ENCODE measurements at regions not wholly inside any gene's neighbourhood (a gene's known extent, or its start where the extent isn't known, plus 50 kb on each side); places are given as distances from the start of the nearest gene placed in this dataset.
"Not testable (repeated sequence)": the region's sequence is repeated elsewhere in the genome, so short reads cannot be mapped to it uniquely, and the experiment has no call there.

GRCh38 chr21:18834121-18834520 lies 430.5 kb upstream of the TMPRSS15 start:
- not testable (repeated sequence) for DNase-seq

- no peak for DNase-seq
Observed at GRCh38 chr21:18840239-18840638, 436.7 kb upstream of the TMPRSS15 start.

GRCh38 chr21:18857606-18858005 lies 454.0 kb upstream of the TMPRSS15 start:
- not testable (repeated sequence) for DNase-seq

GRCh38 chr21:18869104-18869503 lies 465.5 kb upstream of the TMPRSS15 start:
- no peak for DNase-seq

DNA sequence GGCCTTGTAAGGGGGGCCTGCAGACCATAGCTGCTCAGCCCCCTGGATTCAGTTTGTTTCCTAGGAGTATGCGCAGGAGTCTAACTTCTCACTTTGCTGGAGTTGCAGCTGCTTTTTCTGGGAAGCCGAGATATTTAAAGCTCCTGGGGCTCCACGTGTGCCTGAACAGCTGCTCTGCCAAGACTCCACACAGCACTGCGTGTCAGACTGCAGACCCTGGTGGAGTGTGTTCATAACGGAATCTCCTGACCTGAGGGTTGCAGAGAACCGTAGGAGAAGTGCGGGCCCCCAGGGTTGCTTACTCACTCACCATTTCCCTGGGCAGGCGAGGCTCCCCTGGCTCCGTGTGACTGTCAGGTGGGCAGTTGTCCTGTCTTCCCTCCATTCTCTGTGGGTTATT lies 474.3 kb upstream of the TMPRSS15 start:
- DNase-seq: no peak

DNA sequence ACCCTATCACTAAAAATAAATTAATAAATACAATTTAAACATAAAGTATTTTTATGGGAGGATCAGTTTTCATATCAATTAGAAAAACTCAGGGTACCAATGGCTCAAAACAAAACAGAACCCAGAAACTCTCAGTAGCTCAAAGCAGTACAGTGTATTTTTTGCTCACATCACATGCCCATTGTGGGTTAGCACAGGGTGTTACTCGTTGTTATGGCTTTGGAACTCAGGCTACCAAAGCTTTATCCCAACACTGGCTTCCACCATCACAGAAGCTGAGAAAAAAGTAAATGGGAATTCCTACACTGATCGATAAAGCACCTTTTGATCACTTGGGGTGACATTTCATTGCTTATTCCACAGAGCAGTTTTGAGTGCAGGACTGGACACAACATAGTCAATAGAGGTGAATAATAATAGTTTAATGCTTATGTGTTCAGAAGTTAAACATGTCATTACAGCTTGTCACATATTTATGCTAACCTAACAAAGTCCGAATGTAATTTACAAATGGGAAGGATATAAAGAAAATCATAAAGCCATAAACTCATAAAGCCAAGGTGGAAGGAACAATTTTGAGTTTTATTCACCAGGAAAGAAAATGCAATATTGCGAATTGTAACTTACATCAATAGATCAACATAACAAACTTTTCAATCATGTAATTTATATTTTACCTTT lies 484.5 kb upstream of the TMPRSS15 start:
- no peak for DNase-seq

GRCh38 chr21:18893406-18893805 lies 489.8 kb upstream of the TMPRSS15 start:
- DNase-seq: no peak

DNA sequence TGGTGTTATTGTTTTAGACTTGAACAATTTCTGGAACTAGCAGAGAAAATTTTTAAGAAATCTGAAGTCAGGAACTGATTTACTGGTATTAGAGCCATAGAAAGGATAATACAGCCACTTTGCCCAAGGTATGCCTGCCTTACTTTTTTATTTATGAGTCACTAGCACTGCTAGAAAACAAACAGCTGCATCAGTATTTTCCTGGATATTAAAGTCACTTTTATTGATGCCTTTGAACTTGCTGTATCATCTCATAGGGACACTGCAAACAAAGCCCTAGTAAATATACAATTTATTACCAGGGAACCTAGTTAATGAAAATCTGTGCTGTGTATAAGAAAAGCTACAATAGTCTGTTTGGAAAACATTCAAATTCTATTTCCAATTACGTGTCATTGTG lies 490.8 kb upstream of the TMPRSS15 start:
- no peak for DNase-seq

DNA sequence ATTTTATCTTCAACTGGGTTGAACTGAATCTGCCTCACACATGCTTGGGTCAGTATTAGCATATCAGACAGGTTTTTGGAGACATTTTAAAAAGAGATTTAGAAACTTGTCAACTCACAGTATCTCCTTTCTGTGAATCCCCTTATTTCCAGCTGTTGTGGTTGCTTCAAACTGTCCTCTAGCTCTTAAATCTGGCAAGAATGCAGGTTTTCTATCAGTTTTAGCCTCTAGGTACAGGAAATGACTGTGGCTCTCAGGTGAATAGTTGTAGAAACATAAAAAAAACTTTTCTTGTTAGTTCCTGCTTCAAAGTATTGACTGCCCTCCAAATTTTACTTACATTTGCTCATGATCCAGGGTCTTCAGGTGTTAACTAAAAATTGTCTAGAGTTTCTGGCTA lies 495.7 kb upstream of the TMPRSS15 start:
- DNase-seq: no peak

DNA sequence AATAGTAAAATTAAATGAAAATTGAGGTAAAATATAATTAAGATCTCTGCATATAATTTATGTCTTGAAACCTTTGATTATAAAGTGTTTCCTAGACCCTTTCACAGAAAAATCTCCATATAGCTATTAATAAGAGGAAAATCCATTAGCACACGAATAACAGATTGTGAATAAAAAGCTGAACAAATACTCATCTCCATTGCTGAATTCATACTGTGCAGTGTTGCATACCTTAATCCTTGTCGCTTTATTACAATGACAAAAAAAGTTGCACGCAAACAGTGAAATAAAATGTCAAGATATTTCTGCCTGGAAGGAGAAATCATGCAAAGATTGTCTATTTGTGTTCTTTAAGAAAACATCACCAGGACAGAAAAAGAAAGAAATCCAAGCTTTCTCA lies 499.1 kb upstream of the TMPRSS15 start:
- DNase-seq: no peak

DNA sequence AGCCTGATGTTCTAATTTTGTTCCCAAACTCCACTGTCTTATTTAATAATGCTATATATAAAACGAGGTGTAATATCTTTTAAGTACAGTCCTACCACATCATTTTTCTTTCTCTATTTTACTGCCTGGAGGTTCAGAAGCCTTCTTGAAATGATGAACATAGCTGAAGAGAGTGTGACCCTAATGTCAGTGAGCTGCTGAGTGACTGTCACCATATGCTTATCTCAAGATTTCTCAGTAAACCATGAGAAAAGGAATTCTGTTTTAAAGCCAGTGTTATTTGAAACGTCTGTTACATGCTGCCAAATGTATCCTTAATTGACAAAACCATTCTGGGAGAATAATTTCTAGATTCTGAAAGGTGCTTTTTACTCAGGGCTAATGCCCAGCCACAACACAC lies 503.5 kb upstream of the TMPRSS15 start:
- no peak for DNase-seq

DNA sequence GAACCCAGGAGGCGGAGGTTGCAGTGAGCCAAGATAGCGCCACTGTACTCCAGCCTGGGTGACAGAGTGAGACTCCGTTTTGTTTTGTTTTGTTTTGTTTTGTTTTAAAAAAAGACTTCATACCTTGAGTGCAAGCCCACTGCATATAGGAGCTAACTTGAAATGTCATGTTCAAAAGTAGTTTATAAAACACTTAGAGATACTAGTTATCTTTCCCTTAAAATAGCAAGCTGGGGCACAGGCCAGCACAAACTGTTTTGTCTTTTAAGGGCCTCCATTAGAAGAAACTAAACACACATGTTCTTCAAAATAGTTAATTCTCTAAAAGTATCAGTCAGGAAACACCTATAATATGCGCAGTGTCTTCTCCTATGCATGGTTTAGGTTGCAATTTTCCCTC lies 505.1 kb upstream of the TMPRSS15 start:
- DNase-seq: no peak

GRCh38 chr21:18913914-18914313 lies 510.3 kb upstream of the TMPRSS15 start:
- DNase-seq: no peak

- DNase-seq: no peak
Observed at GRCh38 chr21:18914570-18914969, 511.0 kb upstream of the TMPRSS15 start.

- DNase-seq: no peak
Observed at GRCh38 chr21:18917622-18918021, 514.0 kb upstream of the TMPRSS15 start.

- no peak for DNase-seq
Observed at GRCh38 chr21:18931237-18931636, 527.7 kb upstream of the TMPRSS15 start.

DNA sequence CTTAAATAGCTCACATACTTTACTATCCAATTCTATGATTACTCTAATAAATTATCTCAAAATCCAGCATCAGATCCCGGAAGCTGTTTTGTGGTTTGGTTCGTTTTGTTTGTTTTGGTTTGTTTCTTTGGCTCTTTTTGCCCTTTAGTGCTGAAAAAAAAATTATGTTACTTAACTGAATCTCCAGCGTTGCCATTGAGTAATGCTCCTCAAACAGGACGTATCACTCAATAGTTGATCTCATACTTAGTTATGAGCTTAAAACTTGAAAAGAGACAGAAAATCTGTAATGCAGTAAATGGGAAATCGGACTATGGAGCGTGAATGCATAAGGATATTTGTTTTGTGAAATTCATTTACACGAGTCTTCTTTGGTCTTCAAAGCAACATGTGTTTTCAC lies 533.8 kb upstream of the TMPRSS15 start:
- DNase-seq: no peak

GRCh38 chr21:18940791-18941190 lies 537.2 kb upstream of the TMPRSS15 start:
- DNase-seq: no peak

- DNase-seq: no peak
Observed at GRCh38 chr21:18950045-18950740, 546.6 kb upstream of the TMPRSS15 start.

DNA sequence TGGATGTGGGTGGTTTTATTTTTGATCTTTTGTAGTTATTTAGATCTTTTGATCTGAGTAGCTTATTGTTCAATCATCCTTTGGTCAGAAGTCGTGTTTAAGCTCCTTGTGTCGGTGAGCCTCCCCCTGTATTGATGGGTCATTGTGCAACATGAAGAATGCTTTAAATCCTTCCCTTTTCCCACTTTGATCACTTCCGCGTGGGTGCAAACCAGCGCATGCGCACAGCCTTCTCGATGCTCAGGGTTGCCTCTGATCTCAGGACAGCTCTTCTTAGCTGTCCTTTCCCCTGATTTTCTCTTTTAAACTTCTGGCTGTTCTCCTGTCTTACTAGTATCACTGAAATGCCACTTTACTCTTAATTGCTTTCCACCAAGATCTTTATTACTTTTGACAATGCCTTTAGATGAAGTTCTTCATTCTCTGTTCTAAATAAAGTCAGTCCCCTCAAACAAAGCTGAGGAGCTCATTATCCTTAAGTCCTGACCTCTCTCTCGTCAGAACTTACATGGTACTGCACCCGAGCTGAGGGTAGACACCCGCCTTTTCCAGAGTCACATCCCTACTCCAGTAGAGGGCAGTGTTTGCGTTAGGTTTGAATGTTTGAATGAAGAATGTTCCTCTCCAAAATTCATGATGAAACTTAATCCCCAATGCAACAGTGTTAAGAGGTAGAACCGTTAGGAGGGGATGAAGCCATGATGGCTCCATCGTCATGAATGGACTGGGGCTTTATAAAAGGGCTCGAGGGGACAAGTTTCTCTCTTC lies 547.9 kb upstream of the TMPRSS15 start:
- DNase-seq: no peak

GRCh38 chr21:18954441-18954844 lies 550.9 kb upstream of the TMPRSS15 start:
- no peak for DNase-seq

DNA sequence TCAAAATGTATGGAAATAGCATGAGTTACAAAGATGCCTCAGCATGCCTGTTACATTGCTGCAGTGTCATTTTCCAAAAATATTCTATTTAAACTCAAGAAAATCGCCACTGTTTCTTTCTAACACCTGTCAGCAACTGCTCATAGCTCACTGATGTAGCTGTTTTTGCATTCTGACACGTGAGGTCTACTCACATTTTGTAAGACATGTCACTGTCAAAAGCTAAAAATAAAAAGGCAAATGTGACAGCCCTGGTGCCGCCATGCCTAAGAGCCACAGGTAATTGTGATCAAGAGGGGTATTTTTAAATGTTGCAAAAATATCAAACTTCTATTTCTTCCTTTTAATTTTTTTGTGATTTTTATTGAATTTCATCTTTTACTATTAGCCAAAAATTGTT lies 556.2 kb upstream of the TMPRSS15 start:
- DNase-seq: no peak

- no peak for DNase-seq
Observed at GRCh38 chr21:18960306-18960705, 556.7 kb upstream of the TMPRSS15 start.

- DNase-seq: no peak
Observed at GRCh38 chr21:18970416-18970815, 566.8 kb upstream of the TMPRSS15 start.
